ENCODE measurements at regions not wholly inside any gene's neighbourhood (a gene's known extent, or its start where the extent isn't known, plus 50 kb on each side); places are given as distances from the start of the nearest gene placed in this dataset.
A peak's percentile ranks its signal among the peaks of the same experiment; 100 is the strongest.
"Not testable (repeated sequence)": the region's sequence is repeated elsewhere in the genome, so short reads cannot be mapped to it uniquely, and the experiment has no call there.

DNA sequence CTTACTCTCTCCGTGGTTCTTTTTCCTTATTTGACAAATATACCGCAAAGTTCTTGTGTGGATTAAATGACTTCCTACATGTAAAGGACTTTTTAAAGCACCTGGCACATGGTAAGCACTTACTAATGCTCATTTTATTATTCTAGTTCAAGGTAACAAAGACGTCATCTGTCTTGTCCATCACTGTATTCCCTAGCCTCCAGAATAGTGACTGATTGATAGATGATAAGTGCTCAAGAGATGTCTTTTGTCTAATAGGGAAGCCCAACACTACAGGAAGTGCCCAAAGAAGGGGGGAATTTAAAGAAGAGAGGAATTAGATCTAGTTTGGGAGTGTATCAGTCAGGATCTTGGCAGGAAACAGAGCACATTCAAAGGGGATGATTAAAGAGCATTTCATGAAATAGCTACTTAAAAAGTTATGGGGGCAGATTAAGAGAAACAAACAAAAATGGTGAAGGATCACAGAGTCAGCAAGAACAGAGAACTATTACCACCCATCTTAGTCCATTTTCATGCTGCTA is 151.9 kb downstream of the GXYLT1 start:
- Histone ChIP-seq H3K4me3 (ENCODE audit: low read length) (no peak overlapping the region), H3K4me2 (ENCODE audit: low read length) (no peak overlapping the region), H3K9ac (ENCODE audit: low read length) (no peak overlapping the region), H2AFZ (ENCODE audit: low read depth, low read length) (peak overlapping the region; percentile 48), H3K27ac (ENCODE audit: low read length) (no peak overlapping the region), H3K79me2 (ENCODE audit: low read length) (no peaks in the 10 kb centered on the region), H4K20me1 (ENCODE audit: insufficient read depth, low read length) (no peaks in the 10 kb centered on the region), H3K9me3 (ENCODE audit: insufficient read depth, low read length) (0 out of 2 replicates have a peak, but pooled peaks cover 3% of the 10 kb centered on the region), H3K4me1 (ENCODE audit: low read length) (peaks cover 14% of the 10 kb centered on the region), H3K27me3 (ENCODE audit: low read depth, low read length) (no peaks in the 10 kb centered on the region), H3K36me3 (replicated peaks; ENCODE audit: low read depth, low read length) (no peaks in the 10 kb centered on the region)
- TF ChIP-seq, protein P1, sequence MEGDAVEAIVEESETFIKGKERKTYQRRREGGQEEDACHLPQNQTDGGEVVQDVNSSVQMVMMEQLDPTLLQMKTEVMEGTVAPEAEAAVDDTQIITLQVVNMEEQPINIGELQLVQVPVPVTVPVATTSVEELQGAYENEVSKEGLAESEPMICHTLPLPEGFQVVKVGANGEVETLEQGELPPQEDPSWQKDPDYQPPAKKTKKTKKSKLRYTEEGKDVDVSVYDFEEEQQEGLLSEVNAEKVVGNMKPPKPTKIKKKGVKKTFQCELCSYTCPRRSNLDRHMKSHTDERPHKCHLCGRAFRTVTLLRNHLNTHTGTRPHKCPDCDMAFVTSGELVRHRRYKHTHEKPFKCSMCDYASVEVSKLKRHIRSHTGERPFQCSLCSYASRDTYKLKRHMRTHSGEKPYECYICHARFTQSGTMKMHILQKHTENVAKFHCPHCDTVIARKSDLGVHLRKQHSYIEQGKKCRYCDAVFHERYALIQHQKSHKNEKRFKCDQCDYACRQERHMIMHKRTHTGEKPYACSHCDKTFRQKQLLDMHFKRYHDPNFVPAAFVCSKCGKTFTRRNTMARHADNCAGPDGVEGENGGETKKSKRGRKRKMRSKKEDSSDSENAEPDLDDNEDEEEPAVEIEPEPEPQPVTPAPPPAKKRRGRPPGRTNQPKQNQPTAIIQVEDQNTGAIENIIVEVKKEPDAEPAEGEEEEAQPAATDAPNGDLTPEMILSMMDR (IDR thresholded peaks at IDR 0.05; ENCODE audit: low read depth, low read length): no peak
- TF ChIP-seq EZH2phosphoT487 (IDR thresholded peaks at IDR 0.05; ENCODE audit: low read depth): no peak

DNA sequence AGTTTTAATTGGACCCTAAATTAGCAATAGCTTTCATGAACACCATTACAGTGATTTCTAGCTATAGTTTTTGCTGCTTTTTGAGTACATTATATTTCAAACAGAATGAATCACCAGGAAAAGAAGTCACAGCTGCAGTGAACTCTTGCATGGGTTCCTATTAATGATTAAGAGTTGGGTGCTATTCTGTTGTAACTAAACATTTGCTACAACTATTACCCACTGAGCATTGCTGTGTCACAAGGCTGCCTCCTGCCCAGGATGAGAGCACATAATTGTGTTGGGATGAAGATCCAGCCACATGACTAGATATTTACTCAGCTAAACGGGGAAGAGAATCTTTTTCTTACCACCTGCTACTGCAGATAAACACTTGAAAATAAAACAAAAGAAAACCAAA is 152.7 kb downstream of the GXYLT1 start:
- no peaks in the 10 kb centered on the region for H3K36me3 ChIP-seq (replicated peaks; ENCODE audit: low read depth, low read length)
- H3K79me2 ChIP-seq (ENCODE audit: low read length): no peaks in the 10 kb centered on the region
- no peak overlapping the region for H3K9ac ChIP-seq (ENCODE audit: low read length)
- H2AFZ ChIP-seq (ENCODE audit: low read depth, low read length): no peak overlapping the region
- no peak overlapping the region for H3K4me2 ChIP-seq (ENCODE audit: low read length)
- peaks cover 14% of the 10 kb centered on the region for H3K4me1 ChIP-seq (ENCODE audit: low read length)
- no peak for TF ChIP-seq EZH2phosphoT487 (IDR thresholded peaks at IDR 0.05; ENCODE audit: low read depth)
- TF ChIP-seq, protein P1 (IDR thresholded peaks at IDR 0.05; ENCODE audit: low read depth, low read length): no peak
- 0 out of 2 replicates have a peak, but pooled peaks cover 3% of the 10 kb centered on the region for H3K9me3 ChIP-seq (ENCODE audit: insufficient read depth, low read length)
- H3K27ac ChIP-seq (ENCODE audit: low read length): no peak overlapping the region
- no peaks in the 10 kb centered on the region for H3K27me3 ChIP-seq (ENCODE audit: low read depth, low read length)
- H4K20me1 ChIP-seq (ENCODE audit: insufficient read depth, low read length): no peaks in the 10 kb centered on the region
- H3K4me3 ChIP-seq (ENCODE audit: low read length): no peak overlapping the region

DNA sequence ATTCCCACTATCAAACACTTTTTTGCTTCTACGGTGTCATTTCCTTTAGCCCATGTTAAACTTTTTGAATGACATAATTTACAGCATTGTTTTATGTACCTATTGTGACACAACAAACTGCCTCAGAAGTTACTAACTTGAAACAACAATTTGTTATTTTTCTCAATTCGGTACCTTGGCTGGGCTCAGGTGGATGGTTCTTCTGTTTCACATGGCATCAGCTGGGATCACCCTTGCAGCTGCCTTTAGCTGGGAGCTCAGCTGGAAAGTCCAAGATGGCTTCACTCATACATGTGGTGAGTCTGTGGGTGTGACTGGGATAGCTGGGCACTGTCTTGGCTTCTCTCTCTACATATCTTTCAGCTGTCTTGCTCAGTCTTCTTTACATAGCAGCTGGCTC is 156.0 kb downstream of the GXYLT1 start:
- H3K36me3 ChIP-seq (replicated peaks; ENCODE audit: low read depth, low read length): no peaks in the 10 kb centered on the region
- TF ChIP-seq EZH2phosphoT487 (IDR thresholded peaks at IDR 0.05; ENCODE audit: low read depth): no peak
- TF ChIP-seq, protein P1 (IDR thresholded peaks at IDR 0.05; ENCODE audit: low read depth, low read length): no peak
- H3K4me1 ChIP-seq (ENCODE audit: low read length): peaks cover 27% of the 10 kb centered on the region
- no peaks in the 10 kb centered on the region for H3K27me3 ChIP-seq (ENCODE audit: low read depth, low read length)
- no peak overlapping the region for H2AFZ ChIP-seq (ENCODE audit: low read depth, low read length)
- no peak overlapping the region for H3K9ac ChIP-seq (ENCODE audit: low read length)
- no peaks in the 10 kb centered on the region for H4K20me1 ChIP-seq (ENCODE audit: insufficient read depth, low read length)
- H3K9me3 ChIP-seq (ENCODE audit: insufficient read depth, low read length): 0 out of 2 replicates have a peak, but pooled peaks cover 3% of the 10 kb centered on the region
- no peak overlapping the region for H3K4me2 ChIP-seq (ENCODE audit: low read length)
- no peaks in the 10 kb centered on the region for H3K79me2 ChIP-seq (ENCODE audit: low read length)
- H3K27ac ChIP-seq (ENCODE audit: low read length): no peak overlapping the region
- H3K4me3 ChIP-seq (ENCODE audit: low read length): no peak overlapping the region

DNA sequence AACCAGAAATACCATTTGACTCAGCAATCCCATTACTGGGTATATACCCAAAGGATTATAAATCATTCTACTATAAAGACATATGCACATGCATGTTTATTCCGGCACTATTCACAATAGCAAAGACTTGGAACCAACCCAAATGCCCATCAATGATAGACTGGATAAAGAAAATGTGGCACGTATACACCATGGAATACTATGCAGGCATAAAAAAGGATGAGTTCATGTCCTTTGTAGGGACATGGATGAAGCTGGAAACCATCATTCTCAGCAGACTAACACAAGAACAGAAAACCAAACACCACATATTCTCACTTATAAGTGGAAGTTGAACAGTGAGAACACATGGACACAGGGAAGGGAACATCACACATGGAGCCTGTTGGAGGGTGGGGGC is 158.2 kb downstream of the GXYLT1 start:
- peaks cover 22% of the 10 kb centered on the region for H3K4me1 ChIP-seq (ENCODE audit: low read length)
- H3K9me3 ChIP-seq (ENCODE audit: insufficient read depth, low read length); H3K4me3 ChIP-seq (ENCODE audit: low read length); H3K27me3 ChIP-seq (ENCODE audit: low read depth, low read length); H2AFZ ChIP-seq (ENCODE audit: low read depth, low read length); H3K36me3 ChIP-seq (replicated peaks; ENCODE audit: low read depth, low read length); H3K4me2 ChIP-seq (ENCODE audit: low read length); H3K27ac ChIP-seq (ENCODE audit: low read length); H3K79me2 ChIP-seq (ENCODE audit: low read length); H4K20me1 ChIP-seq (ENCODE audit: insufficient read depth, low read length); H3K9ac ChIP-seq (ENCODE audit: low read length): not testable (repeated sequence)
